GM21717 (cell line): ENCODE measurements at regions not wholly inside any gene's neighbourhood (a gene's known extent, or its start where the extent isn't known, plus 50 kb on each side); places are given as distances from the start of the nearest gene placed in this dataset.
"Not testable (repeated sequence)": the region's sequence is repeated elsewhere in the genome, so short reads cannot be mapped to it uniquely, and the experiment has no call there.

ENCODE experiments used
- ATAC-seq: cut with Tn5 transposase; IDR thresholded peaks from one replicate; pipeline ENCODE4 v1.9.1; 2021; ENCODE audit warnings: mild to moderate bottlenecking, moderate library complexity; ENCODE audit not compliant: unreplicated experiment

DNA sequence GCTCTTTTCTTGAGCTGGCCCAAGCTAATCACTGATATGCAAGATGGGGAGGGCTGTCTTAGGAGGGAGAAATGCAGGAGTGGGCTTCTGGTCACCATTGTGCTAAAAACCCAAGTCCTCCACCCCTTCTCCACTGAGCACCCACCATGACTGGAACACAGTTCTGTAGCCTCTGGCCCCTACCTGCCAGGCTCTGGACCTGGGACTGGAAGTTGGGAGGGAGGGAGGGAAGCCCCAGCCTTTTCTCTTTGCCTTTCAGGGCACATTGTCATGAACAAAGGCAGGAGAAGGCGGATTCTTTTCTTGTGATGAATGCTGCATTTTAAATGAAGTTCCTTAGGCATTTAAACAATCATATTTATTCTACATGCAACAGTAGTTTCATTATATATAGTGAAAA, 559.1 kb upstream of the TRPC7 start:
- no peak for ATAC-seq

GRCh38 chr5:136910625-136911024, 545.3 kb upstream of the TRPC7 start:
- no peak for ATAC-seq

DNA sequence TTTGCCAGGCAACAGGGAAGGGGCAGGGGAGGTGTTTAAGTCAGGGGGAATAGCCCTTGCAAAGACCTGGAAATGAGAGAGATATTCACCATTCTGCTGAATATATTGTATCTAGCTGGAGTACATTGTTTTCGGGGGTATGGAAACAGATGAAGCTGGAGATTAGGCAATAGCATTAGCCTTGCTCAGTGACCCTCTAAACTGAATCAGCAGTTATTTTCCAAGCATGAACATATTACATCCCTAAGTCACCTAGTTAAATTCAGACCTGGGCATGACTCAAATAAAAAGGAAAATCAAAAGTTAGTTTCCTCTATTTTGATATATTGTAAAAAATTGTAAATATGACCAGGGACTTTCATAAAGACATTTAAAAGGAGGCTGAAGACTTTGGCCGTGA, 544.6 kb upstream of the TRPC7 start:
- no peak for ATAC-seq

DNA sequence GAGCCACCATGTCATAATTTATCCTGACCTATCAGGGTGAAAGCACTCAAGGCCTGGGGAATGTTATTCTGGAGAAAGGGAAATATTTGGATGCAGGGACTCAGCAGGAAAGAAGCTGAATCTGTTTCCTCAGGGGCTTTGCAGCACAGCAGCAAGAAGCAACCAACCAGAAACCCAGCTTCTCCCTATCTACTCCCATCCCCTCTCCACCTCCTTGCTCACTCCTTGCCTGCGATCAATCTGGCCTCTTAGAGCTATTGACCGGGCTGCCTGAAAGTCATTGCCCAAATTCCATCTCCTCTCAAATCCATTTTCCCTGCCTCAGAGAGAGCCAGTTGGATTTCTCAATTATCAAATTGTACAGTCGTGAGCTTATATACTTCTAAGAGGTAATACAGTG, 542.0 kb upstream of the TRPC7 start:
- ATAC-seq: no peak

GRCh38 chr5:136906545-136906944, 541.2 kb upstream of the TRPC7 start:
- ATAC-seq: no peak

DNA sequence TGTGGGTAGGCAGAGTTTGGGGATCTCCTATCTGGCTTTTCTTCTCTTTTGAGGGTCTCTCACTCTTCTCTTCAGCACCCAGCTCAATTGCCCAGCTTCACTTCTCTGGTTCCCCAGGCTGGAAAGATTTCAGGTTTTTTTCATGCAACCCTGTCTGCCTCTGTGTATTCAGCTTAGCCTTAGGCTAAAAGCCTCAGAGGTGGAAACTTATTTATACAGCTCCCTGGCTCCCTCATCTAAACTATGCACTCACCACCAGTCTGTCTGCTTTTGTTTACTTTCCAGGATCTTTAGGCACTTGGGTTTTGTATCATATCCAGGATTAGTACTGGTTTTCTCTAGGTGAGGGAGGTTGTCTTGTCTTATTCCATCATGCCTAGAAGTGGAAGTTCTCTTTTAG, 540.2 kb upstream of the TRPC7 start:
- ATAC-seq: no peak

DNA sequence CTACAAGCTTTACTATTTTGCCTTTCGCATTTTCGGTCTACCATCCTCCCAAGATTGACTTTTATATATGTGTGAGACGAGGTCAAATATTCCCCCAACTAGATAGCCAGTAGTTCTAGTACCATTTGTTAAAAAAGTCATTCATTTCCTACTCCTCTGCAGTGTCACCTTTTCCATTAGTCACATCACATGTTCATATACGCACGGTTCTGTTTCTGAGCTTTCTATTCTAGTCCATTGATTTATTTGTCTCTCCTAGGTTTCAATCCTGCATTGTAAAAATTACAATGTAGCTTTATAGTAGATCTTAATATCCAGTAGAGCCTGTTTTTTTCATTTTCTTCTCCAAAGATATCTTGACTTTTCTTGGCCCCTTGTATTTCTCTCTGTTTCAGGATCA, 528.7 kb upstream of the TRPC7 start:
- no peak for ATAC-seq

DNA sequence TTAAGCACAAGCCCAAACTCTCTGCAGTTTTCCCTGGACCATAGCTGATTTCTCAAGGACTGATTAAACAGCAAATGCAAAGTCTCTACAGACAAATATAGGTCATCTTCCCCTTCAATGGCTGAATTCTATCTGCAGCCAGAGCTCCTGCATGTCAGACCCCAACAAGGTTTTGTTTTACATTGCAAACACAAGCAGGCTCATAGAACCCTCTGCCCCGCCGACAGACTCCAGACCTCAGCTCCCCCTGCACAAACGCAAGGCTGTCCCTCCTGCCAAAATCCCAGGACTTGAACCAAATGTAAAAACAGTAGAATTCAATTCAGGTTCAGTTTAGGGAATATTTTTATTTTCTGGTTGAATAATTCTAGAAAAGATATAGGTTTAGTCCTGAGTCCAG, 526.7 kb upstream of the TRPC7 start:
- ATAC-seq: no peak

- no peak for ATAC-seq
Observed at GRCh38 chr5:136891175-136891972, 526.0 kb upstream of the TRPC7 start.

DNA sequence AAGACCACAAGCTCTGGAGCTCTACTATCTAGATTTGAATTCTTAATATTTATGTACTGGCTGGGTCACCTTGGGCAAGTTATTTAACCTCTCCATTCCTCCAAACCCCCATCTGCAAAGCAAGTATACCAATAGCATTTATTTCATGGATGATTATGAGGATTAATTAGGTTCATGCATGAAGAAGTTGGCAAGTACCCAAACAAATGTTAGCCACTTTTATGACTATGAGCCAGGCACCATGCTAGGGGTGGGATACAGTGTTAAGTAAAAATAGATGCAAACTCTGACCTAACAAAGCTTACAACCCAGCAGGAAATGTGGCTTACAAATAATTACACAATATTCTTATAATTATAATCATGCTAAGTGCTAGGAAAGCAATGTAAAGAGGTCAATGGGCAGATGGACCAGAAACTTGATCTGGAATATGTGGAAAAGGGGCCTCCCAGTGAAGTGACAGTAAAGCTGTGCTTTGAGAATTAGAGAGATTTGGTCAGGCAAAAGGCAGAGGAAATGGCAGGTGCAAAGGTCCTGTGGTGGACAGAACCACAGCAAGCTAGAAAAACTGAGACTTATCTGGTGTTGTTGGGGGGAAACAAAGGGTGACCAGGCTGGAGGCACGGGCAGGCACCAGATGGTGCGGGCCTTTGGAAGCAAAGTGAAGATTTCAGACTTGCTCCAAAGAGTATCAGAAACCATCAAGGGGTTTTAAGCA, 525.2 kb upstream of the TRPC7 start:
- ATAC-seq: no peak

- no peak for ATAC-seq
Observed at GRCh38 chr5:136886608-136887007, 521.3 kb upstream of the TRPC7 start.

DNA sequence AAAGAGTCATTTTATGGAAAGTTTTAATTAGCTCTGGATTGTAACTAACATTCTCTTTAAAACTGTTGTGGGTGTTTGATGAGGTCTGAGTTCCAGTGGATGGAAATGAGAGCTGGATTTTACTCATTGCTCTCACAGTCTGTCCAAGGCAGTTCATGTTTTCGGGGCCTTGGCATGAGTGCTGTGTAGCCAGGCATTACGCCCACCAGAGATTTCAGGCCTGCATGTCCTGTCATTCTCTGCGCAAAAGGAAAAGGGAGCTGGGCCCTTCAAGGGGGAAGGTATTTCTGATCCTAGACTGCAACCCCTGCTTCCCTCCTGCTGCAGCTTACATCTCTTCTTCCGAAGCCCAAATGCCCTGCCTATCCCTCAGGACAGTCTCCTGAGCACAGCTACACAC, 499.6 kb upstream of the TRPC7 start:
- ATAC-seq: no peak

- ATAC-seq: no peak
Observed at GRCh38 chr5:136856648-136857047, 491.3 kb upstream of the TRPC7 start.

GRCh38 chr5:136853971-136854370, 488.6 kb upstream of the TRPC7 start:
- ATAC-seq: no peak

DNA sequence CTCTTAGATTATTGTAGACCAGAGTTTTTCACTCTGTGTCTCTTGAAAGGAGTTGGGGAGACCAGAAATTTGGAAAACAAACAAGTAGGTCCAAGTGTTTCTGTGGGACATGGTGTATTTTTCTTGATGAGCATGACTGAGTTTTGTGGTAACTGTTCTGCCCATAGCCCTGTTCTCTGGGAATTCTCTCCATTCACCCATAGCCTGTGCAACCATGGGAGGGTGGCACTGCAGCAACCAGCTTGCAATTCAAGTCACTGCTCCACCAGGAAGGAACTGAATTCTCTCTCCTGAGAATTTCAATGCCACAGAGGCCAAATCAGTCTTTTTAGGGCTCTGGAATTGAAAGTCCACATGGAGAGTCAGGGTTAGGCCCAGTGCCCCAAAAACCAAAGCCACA, 475.3 kb upstream of the TRPC7 start:
- ATAC-seq: no peak

- no peak for ATAC-seq
Observed at GRCh38 chr5:136836093-136836492, 470.7 kb upstream of the TRPC7 start.

GRCh38 chr5:136820848-136821247, 455.5 kb upstream of the TRPC7 start:
- ATAC-seq: no peak

DNA sequence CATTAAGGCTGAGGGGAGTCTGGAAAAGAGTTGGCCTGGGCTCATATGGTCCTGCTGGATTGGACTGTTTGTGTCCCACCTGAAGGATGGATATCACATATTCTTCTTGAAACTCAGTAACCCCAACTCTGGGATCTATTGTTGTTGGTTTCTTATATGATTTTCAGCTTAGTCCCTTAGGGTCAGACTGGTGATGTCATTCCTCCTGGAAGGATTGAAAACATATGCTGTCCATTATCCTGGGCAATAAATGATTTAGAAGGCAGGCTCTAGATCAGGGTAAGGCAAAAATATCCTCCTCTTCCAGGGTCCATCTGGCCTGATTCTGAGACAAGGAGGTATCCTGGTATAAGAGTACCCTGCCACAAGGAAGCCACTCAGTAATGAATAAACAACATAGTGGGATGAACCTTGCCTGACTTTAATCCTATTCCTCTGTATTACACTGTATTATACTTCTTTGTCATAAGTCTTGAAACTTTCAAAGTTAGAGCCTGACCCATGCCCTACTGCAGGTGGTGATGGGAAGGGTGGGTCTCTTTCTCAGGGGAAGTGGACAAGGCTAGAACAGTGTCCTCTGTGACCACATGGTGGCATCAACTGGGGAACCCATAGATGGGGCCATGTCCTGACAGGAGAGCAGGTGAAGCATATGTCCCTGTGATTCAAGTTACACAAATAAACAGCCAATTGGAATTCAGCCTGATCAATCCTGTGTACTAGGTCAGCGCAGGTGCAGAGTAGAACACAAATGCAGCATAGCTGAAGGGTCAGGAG, 454.4 kb upstream of the TRPC7 start:
- no peak for ATAC-seq

GRCh38 chr5:136816327-136816726, 451.0 kb upstream of the TRPC7 start:
- no peak for ATAC-seq

DNA sequence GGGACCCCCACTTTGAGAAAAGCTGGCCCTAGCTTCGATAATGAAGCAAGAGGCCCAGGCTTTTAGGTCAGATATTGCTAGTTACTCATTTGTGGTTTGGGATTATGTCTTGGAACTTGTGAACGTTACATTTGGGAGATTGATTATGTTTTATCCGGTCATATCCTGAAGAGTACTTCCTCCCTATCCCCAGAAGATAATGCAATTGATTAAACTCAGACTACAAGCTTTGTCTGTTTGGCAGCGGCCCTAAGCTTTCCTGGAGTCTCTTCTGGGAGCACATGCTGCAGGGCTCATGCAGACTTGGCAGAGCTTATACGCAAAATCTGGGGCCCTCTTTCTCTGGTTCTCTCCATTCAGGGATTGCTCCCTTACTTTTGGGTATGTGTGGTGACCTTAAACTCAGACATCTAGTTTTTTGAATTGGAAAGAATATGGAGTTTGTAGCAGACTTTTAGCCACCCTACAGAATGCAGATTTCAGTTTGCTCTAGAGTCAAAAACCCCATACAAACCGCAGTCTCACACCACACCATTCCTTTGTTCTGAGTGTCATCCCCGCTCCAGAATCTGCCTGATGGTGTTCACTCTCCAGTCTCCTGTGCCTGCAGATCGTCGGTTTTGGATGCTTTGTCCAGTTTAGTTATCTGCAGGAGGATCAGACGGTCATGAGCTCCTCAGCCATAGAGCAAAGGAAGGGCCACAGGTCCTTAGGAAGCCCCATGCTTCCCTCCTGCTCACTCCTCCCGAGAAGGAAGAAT, 449.5 kb upstream of the TRPC7 start:
- ATAC-seq: no peak

DNA sequence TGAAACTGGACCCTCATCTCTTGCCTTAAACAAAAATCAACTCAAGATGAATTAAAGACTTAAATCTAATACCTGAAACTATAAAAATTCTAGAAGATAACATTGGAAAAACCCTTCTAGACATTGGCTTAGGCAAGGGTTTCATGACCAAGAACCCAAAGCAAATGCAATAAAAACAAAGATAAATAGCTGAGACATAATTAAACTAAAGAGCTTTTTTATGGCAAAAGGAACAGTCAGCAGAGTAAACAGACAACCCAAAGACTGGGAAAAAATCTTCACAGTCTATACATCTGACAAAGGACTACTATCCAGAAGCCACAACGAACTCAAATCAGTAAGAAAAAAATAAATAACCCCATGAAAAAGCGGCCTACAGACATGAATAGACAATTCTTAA, 446.9 kb upstream of the TRPC7 start:
- not testable (repeated sequence) for ATAC-seq
